ENCODE measurements at regions not wholly inside any gene's neighbourhood (a gene's known extent, or its start where the extent isn't known, plus 50 kb on each side); places are given as distances from the start of the nearest gene placed in this dataset.

- no peak for DNase-seq
- intact Hi-C loops (cut with DNase I) = no loop called here
These were observed 348.7 kb downstream of the PBX1 start for GRCh38 chr1:164907666-164908065.

- no peak for DNase-seq
- intact Hi-C loops (cut with DNase I) = no loop called here
These were observed 346.9 kb downstream of the PBX1 start for GRCh38 chr1:164905869-164906268.

GRCh38 chr1:164902491-164902890 is 343.5 kb downstream of the PBX1 start:
- intact Hi-C loops (cut with DNase I) = no loop called here
- DNase-seq = no peak

All from head of caudate nucleus (tissue), 42 donors.